Activated CD4-positive, alpha-beta T cell treated with anti-CD3 and anti-CD28 coated beads for 36 hours (primary cell): ENCODE measurements at regions not wholly inside any gene's neighbourhood (a gene's known extent, or its start where the extent isn't known, plus 50 kb on each side); places are given as distances from the start of the nearest gene placed in this dataset.
"Not testable (repeated sequence)": the region's sequence is repeated elsewhere in the genome, so short reads cannot be mapped to it uniquely, and the experiment has no call there.

Experiments
- ATAC-seq: fragments of 200-7000 bp; cut with Tn5 transposase; one replicate; pipeline ENCODE4 v1.10.0; 2021; ENCODE audit warnings: mild to moderate bottlenecking, moderate library complexity
- CTCF ChIA-PET: fragments of 350-600 bp; sonication (Branson Sonifier 250); formaldehyde crosslinking; loops from one replicate; lab custom pipeline; 2021; ENCODE audit warnings: antibody characterized with exemption; lab: Charles Lee
- POLR2A ChIA-PET: fragments of 350-600 bp; sonication (Branson Sonifier 250); formaldehyde crosslinking; loops from one replicate; lab custom pipeline; 2021; ENCODE audit warnings: antibody characterized with exemption, inconsistent platforms; lab: Charles Lee
- DNase-seq: peaks from one replicate; pipeline ENCODE4 v3.0.0-alpha.2; 2020
- H3K27ac Mint-ChIP-seq: one replicate; pipeline ENCODE4 v1.8.0; 2021; ENCODE audit warnings: mixed read lengths
- H3K27me3 Mint-ChIP-seq: one replicate; pipeline ENCODE4 v1.8.0; 2021; ENCODE audit warnings: mixed read lengths
- H3K36me3 Mint-ChIP-seq: one replicate; pipeline ENCODE4 v1.8.0; 2021; ENCODE audit warnings: low read depth, mixed read lengths
- H3K4me1 Mint-ChIP-seq: one replicate; pipeline ENCODE4 v1.8.0; 2021; ENCODE audit warnings: mixed read lengths
- H3K4me3 Mint-ChIP-seq: one replicate; pipeline ENCODE4 v1.8.0; 2021; ENCODE audit warnings: mild to moderate bottlenecking, moderate library complexity, mixed read lengths
- H3K9me3 Mint-ChIP-seq: one replicate; pipeline ENCODE4 v1.8.0; 2021; ENCODE audit warnings: low read depth, mixed read lengths
- intact Hi-C, 2 experiments: fragments of 100-400 bp; cut with DNase I in 1 of 2; cut with micrococcal nuclease in 1 of 2; formaldehyde crosslinking; loops; one replicate each; pipeline versions ENCODE4 v1.14.2 to v1.15.1; 2022 to 2024; cut with DNase I, micrococcal nuclease

DNA sequence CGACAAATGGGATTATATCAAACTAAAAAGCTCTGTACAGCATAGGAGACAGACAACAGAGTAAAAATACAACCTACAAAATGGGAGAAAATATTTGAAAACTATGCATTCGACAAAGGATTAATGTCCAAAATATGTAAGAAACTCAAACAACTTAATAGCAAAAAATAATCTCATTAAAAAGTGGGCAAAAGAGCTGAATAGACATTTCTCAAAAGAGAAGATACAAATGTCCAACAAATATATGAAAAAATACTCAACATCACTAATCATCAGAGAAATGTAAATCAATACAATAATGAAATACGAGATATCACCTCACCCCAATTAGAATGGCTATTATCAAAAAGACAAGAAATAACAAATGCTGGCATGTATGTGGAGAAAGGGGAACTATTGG is 272.9 kb downstream of the KLHL13 start:
- Mint-ChIP-seq H3K27me3 (no peaks in the 10 kb centered on the region), H3K36me3 (no peaks in the 10 kb centered on the region), H3K27ac (no peak overlapping the region), H3K4me3 (no peak overlapping the region), H3K9me3 (peaks cover 3% of the 10 kb centered on the region), H3K4me1 (no peaks in the 10 kb centered on the region)
- intact Hi-C loops: no loop called here
- no peak for ATAC-seq
- CTCF ChIA-PET: no interaction called here
- DNase-seq: no peak
- POLR2A ChIA-PET: no interaction called here

DNA sequence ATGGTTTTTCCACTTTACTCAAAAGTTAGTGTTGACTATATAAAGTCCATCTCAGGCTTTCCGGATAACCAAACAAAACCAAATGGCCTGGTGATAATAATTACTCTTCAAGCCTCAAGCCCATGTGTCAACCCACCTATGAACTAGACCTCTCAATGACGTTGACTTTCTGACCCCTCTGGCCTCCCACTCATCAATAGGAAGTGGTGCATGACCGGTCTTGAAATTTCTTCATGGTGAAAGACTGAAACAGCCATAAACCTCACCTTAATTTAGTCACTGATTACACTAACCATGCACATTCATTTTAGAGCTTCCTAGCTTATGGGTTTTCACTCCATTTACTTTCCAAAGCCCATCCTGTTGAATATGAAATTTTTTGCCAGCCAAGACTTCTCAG is 276.0 kb downstream of the KLHL13 start:
- peaks cover 3% of the 10 kb centered on the region for H3K9me3 Mint-ChIP-seq
- ChIA-PET POLR2A (no interaction called here), CTCF (no interaction called here)
- no peaks in the 10 kb centered on the region for H3K27me3 Mint-ChIP-seq
- H3K27ac Mint-ChIP-seq: no peak overlapping the region
- DNase-seq (no peak), ATAC-seq (no peak)
- intact Hi-C loops: no loop called here
- H3K4me3 Mint-ChIP-seq: no peak overlapping the region
- no peaks in the 10 kb centered on the region for H3K36me3 Mint-ChIP-seq
- H3K4me1 Mint-ChIP-seq: no peaks in the 10 kb centered on the region

DNA sequence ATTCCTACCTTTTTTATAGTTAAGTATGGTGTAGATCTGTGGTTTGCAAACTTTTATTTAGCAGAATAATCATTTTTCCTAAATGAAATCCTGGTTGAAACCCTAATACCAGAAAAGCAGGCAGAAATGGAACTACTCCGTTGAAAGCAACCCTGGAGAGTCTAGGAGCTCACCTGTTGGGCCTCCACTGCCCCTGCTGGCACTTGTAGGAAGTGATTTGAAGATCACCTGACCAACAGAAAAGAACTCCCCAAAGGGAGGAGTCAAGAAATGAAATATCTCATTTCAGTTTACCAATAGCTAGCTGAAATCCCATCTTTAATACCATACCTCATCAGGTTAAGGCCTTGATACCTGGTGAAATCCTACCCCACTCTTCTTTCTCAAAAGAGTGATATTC is 277.1 kb downstream of the KLHL13 start:
- Mint-ChIP-seq H3K4me3 (no peak overlapping the region), H3K36me3 (no peaks in the 10 kb centered on the region), H3K9me3 (peaks cover 3% of the 10 kb centered on the region), H3K27ac (no peak overlapping the region), H3K4me1 (no peaks in the 10 kb centered on the region), H3K27me3 (no peaks in the 10 kb centered on the region)
- ChIA-PET POLR2A (no interaction called here), CTCF (no interaction called here)
- ATAC-seq (no peak), DNase-seq (peak; percentile 6)
- intact Hi-C loops: no loop called here

DNA sequence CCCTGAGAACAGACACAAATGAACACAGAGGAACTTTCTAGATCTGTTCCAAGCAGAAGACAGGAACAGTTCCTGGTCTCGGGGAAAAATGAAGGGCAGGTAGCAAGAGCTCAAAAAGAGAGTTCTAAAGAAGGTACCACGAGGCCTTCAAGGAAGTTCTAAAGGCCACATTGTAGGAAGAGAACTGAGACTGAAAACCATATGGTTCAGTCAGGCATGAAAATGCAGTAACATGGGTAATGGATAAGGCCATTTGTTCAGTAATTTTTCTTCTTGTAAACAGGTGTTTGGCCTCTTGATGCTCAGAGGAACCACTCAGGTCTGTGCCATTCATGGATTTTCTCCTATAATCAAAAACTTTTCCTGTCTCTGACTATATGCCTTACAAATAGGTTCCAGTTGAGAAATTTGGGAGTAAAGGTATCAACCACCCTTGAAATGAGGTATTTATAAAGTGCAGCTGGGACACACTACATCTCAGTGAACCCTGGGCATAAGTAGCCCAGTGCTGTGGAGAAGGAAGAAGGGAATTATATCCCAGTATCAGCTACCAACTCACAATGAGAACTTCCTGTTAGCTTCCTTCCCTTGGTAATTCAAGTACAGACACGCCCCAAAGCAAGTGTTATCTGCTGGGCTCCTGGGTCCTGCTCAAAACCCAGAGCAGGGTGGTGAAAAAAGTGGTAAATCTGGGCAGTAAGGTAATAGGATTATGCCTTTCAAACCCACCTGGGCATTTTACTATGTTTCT is 277.9 kb downstream of the KLHL13 start:
- intact Hi-C loops: no loop called here
- Mint-ChIP-seq H3K4me1 (no peaks in the 10 kb centered on the region), H3K36me3 (no peaks in the 10 kb centered on the region), H3K27me3 (no peaks in the 10 kb centered on the region), H3K4me3 (no peak overlapping the region), H3K27ac (no peak overlapping the region), H3K9me3 (peaks cover 3% of the 10 kb centered on the region)
- POLR2A ChIA-PET: no interaction called here
- ATAC-seq: no peak
- no peak for DNase-seq
- CTCF ChIA-PET: no interaction called here

DNA sequence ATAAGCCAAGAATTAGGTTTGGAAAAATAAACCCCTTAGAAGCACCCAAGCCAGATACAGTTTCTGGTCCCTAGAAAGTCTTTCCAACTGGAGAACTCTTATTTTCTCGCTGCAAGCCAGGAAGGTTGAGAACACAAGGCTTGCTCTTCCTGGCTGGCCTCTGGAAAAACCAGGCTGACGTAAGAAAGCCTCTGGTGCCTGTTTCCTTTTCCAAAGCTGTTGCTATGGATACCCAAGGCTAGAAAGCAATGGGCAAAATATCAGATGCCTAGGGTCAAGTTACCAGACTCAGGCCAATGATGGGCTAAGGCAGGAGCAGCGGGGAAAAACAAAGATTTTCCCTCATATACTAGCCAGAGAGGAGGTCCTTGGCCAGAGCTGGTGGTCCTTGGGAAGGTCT is 281.6 kb downstream of the KLHL13 start:
- ATAC-seq (no peak), DNase-seq (no peak)
- Mint-ChIP-seq H3K4me1 (no peaks in the 10 kb centered on the region), H3K27me3 (no peaks in the 10 kb centered on the region), H3K27ac (no peak overlapping the region), H3K9me3 (no peaks in the 10 kb centered on the region), H3K36me3 (no peaks in the 10 kb centered on the region), H3K4me3 (no peak overlapping the region)
- CTCF ChIA-PET: no interaction called here
- intact Hi-C loops: no loop called here
- POLR2A ChIA-PET: no interaction called here

DNA sequence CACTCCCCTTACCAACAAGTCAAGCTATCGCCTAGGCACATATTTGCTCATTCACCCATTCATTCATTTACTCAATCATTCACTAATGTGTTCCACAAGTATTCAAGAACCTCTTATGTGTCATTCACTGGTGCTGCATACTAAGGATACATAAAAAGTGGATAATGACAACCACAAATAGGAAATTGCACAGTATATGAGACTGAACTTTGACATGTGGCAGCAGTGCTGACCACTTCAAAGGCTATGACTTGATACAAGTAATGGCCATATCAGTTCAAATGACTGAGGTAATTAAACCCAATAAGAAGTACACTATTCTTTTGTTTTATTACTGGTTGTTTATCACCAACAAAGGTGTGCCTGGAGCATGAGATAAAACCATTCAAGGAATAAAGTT is 282.5 kb downstream of the KLHL13 start:
- ChIA-PET POLR2A (no interaction called here), CTCF (no interaction called here)
- H3K4me3 Mint-ChIP-seq: no peak overlapping the region
- ATAC-seq: no peak
- H3K27ac Mint-ChIP-seq: no peak overlapping the region
- intact Hi-C loops: no loop called here
- no peaks in the 10 kb centered on the region for H3K4me1 Mint-ChIP-seq
- H3K27me3 Mint-ChIP-seq: no peaks in the 10 kb centered on the region
- H3K9me3 Mint-ChIP-seq: no peaks in the 10 kb centered on the region
- DNase-seq: no peak
- H3K36me3 Mint-ChIP-seq: no peaks in the 10 kb centered on the region

DNA sequence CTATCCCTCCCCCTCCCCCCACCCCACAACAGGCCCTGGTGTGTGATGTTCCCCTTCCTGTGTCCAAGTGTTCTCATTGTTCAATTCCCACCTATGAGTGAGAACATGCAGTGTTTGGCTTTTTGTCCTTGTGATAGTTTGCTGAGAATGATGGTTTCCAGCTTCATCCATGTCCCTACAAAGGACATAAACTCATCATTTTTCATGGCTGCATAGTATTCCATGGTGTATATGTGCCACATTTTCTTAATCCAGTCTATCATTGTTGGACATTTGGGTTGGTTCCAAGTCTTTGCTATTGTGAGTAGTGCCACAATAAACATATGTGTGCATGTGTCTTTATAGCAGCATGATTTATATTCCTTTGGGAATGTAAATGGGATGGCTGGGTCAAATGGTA is 295.1 kb downstream of the KLHL13 start:
- DNase-seq, H3K4me3 Mint-ChIP-seq, H3K36me3 Mint-ChIP-seq, ATAC-seq, CTCF ChIA-PET, H3K9me3 Mint-ChIP-seq, H3K27ac Mint-ChIP-seq, H3K27me3 Mint-ChIP-seq, H3K4me1 Mint-ChIP-seq, intact Hi-C loops, POLR2A ChIA-PET: not testable (repeated sequence)

DNA sequence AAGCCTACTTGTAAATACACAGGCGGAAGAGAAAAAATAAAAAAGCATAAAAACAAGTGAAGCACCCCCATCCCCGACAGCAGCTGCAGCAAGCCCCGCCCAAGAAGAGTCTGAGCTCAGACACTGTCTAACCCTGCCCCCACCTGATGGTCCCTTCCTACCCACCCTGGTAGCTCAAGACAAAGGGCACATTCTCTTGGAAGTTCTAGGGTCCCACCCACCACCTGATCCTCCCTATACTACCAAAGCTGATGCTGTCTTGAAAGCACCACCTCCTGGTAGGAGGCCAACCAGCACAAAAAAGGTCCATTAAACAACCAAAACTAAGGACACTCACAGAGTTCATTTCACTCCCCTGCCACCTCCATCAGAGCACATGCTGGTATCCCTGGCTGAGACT is 308.2 kb downstream of the KLHL13 start:
- no peaks in the 10 kb centered on the region for H3K9me3 Mint-ChIP-seq
- intact Hi-C loops: no loop called here
- DNase-seq (no peak), ATAC-seq (no peak)
- no peak overlapping the region for H3K4me3 Mint-ChIP-seq
- no peaks in the 10 kb centered on the region for H3K4me1 Mint-ChIP-seq
- ChIA-PET CTCF (no interaction called here), POLR2A (no interaction called here)
- no peaks in the 10 kb centered on the region for H3K27me3 Mint-ChIP-seq
- H3K27ac Mint-ChIP-seq: no peak overlapping the region
- no peaks in the 10 kb centered on the region for H3K36me3 Mint-ChIP-seq

DNA sequence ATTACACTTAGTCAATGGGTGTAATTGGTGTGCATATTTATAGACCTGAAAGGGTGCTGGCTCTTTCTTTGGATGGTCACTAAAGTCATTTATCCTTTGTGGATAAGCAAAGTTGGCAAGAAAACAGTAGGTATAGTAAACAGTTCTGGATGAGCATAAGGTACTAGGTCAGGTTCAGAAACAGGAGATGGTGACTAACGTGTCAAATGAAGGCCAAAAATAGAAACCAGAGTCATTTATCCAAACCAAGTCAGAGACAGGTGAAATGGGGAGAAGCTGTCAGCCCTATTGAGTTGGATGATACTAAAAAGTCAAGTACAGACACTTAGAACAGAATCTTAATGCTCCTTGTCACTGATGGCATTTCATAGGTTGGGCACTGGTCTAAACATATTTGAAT is 313.1 kb downstream of the KLHL13 start:
- intact Hi-C loops: no loop called here
- ChIA-PET CTCF (no interaction called here), POLR2A (no interaction called here)
- Mint-ChIP-seq H3K27me3 (no peaks in the 10 kb centered on the region), H3K9me3 (no peaks in the 10 kb centered on the region), H3K27ac (no peak overlapping the region), H3K4me1 (no peaks in the 10 kb centered on the region), H3K4me3 (no peak overlapping the region), H3K36me3 (no peaks in the 10 kb centered on the region)
- no peak for ATAC-seq
- DNase-seq: no peak

DNA sequence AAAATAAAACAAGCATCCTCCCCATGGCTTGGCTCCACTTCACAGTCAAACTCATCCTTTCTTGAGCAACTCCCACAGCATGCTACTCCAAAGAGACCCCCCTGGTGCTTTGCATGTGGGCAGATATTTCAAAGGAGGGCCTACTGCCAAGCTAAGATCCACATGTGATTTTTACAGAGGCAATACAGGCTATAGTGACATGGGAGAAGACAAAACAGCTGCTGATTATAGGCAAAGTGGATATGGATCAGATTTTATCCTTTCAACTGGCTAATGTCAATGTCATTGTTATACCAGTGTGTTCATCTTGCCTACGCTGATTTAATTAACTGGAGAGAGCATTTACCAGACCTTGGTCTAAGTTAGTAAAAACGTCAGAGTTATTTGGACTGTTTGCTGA is 328.3 kb downstream of the KLHL13 start:
- Mint-ChIP-seq H3K4me1 (no peaks in the 10 kb centered on the region), H3K4me3 (no peak overlapping the region), H3K27me3 (no peaks in the 10 kb centered on the region), H3K27ac (no peak overlapping the region), H3K36me3 (no peaks in the 10 kb centered on the region), H3K9me3 (no peaks in the 10 kb centered on the region)
- ATAC-seq (no peak), DNase-seq (no peak)
- POLR2A ChIA-PET: no interaction called here
- CTCF ChIA-PET: no interaction called here
- intact Hi-C loops: no loop called here

DNA sequence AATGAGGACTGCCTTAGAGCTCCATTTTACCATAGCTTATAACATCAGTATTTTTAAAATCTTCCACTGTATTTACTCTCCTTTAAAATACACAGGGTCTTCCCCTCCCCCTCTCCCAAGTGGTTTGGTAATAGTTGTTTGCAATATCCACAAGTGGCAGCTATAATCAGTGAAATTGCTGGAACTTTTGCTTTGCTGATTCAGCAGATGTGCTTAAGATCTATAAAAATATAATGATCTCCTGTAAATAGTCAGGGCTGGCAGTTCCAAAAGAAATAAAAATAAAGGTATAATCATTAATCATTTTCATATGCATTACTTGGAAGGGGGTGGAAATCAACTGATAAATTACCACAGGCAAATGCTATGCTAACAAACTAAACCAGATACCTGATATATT is 345.2 kb downstream of the KLHL13 start:
- ChIA-PET POLR2A (no interaction called here), CTCF (no interaction called here)
- H3K4me1 Mint-ChIP-seq: no peaks in the 10 kb centered on the region
- H3K9me3 Mint-ChIP-seq: no peaks in the 10 kb centered on the region
- no peaks in the 10 kb centered on the region for H3K27me3 Mint-ChIP-seq
- DNase-seq: no peak
- H3K27ac Mint-ChIP-seq: no peak overlapping the region
- ATAC-seq: no peak
- no peak overlapping the region for H3K4me3 Mint-ChIP-seq
- no peaks in the 10 kb centered on the region for H3K36me3 Mint-ChIP-seq
- intact Hi-C loops: no loop called here

DNA sequence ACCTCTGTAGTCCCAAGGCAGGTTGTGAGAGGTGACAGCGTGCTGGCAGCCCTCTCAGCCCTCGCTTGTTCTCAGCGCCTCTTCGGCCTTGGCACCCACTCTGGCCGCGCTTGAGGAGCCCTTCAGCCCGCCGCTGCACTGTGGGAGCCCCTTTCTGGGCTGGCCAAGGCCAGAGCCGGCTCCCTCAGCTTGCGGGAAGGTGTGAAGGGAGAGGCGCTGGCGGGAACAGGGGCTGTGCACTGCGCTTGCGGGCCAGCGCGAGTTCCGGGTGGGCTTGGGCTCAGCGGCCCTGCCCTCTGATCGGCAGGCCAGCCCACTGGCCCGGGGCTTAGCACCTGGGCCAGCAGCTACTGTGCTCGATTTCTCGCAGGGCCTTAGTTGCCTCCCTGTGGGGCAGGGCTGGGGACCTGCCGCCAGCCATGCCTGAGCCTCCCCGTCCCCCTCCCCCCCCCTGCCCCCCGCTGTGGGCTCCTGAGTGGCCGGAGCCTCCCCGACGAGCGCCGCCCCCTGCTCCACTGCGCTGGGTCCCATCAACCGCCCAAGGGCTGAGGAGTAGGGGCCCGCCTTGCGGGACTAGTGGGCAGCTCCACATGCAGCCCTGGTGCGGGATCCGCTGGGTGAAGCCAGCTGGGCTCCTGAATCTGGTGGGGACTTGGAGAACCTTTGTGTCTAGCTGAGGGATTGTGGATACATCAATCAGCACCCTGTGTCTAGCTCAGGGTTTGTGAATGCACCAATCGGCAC is 347.6 kb downstream of the KLHL13 start:
- ATAC-seq (no peak), DNase-seq (no peak)
- H3K27ac Mint-ChIP-seq: no peak overlapping the region
- H3K36me3 Mint-ChIP-seq: no peaks in the 10 kb centered on the region
- H3K27me3 Mint-ChIP-seq: no peaks in the 10 kb centered on the region
- H3K9me3 Mint-ChIP-seq: no peaks in the 10 kb centered on the region
- H3K4me1 Mint-ChIP-seq: no peaks in the 10 kb centered on the region
- CTCF ChIA-PET: no interaction called here
- intact Hi-C loops: no loop called here
- POLR2A ChIA-PET: no interaction called here
- H3K4me3 Mint-ChIP-seq: no peak overlapping the region
